ENCODE measurements at regions not wholly inside any gene's neighbourhood (a gene's known extent, or its start where the extent isn't known, plus 50 kb on each side); places are given as distances from the start of the nearest gene placed in this dataset.

DNA sequence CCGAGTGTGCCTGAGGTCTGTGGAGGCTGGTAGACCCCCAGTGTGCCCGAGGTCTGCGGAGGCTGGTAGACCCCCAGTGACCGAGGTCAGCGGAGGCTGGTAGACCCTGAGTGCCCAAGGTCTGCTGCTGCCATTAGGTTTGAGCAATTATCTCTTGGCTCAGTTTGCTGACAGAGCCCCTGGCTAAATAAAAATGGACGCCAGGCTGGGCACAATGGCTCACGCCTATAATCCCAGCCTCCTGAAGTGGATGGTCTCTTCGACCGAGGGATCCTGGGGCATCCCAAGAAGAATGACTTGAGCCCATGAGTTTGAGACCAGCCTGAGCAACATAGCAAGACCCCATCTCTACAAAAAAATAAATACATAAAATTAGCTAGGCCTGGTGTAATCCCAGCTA lies 98.7 kb upstream of the ZNF469 start:
- ChIA-PET POLR2A (no interaction called here), CTCF (no interaction called here)
- no peaks in the 10 kb centered on the region for H4K20me1 ChIP-seq (replicated peaks; ENCODE audit: control insufficient read depth, extremely low read depth, insufficient read depth, low read length)
- intact Hi-C loops (cut with micrococcal nuclease) (no loop called here), dilution Hi-C loops (cut with MboI; ENCODE audit: extremely low pct_ligation_motif_present, low sequenced_read_pairs) (no loop called here)
- no peak overlapping the region for H3K4me3 ChIP-seq (replicated peaks in 1 of 3; ENCODE audit: insufficient read depth in 1 of 3, low read depth in 1 of 3, low read length in 3 of 3)
- TF ChIP-seq, protein P1, sequence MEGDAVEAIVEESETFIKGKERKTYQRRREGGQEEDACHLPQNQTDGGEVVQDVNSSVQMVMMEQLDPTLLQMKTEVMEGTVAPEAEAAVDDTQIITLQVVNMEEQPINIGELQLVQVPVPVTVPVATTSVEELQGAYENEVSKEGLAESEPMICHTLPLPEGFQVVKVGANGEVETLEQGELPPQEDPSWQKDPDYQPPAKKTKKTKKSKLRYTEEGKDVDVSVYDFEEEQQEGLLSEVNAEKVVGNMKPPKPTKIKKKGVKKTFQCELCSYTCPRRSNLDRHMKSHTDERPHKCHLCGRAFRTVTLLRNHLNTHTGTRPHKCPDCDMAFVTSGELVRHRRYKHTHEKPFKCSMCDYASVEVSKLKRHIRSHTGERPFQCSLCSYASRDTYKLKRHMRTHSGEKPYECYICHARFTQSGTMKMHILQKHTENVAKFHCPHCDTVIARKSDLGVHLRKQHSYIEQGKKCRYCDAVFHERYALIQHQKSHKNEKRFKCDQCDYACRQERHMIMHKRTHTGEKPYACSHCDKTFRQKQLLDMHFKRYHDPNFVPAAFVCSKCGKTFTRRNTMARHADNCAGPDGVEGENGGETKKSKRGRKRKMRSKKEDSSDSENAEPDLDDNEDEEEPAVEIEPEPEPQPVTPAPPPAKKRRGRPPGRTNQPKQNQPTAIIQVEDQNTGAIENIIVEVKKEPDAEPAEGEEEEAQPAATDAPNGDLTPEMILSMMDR (IDR thresholded peaks at IDR 0.05; ENCODE audit: extremely low read depth in 1 of 2, insufficient read depth in 1 of 2, low read depth in 1 of 2, low read length in 2 of 2) = no peak
- TF ChIP-seq, protein P2, sequence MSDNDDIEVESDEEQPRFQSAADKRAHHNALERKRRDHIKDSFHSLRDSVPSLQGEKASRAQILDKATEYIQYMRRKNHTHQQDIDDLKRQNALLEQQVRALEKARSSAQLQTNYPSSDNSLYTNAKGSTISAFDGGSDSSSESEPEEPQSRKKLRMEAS (IDR thresholded peaks at IDR 0.05; ENCODE audit: insufficient read depth, insufficient read length) = no peak
- TF ChIP-seq JUN (IDR thresholded peaks at IDR 0.05; ENCODE audit: borderline replicate concordance, insufficient read depth, insufficient read length, low read depth) = no peak
- TF ChIP-seq POLR2A (IDR thresholded peaks at IDR 0.05; ENCODE audit: low read depth, low read length) = no peak
- no peak for TF ChIP-seq MYC (IDR thresholded peaks at IDR 0.05; ENCODE audit: low read depth, low read length)
- no peak for TF ChIP-seq FOS (IDR thresholded peaks at IDR 0.05; ENCODE audit: borderline replicate concordance, insufficient read depth, low read length)
- no peak for TF ChIP-seq EZH2 (IDR thresholded peaks at IDR 0.05; ENCODE audit: borderline replicate concordance, low read depth, low read length, severe bottlenecking)
- no peak for TF ChIP-seq GATA2 (IDR thresholded peaks at IDR 0.05; ENCODE audit: insufficient read depth, insufficient read length, low read depth, low read length)
- TF ChIP-seq POLR2AphosphoS5 (IDR thresholded peaks at IDR 0.05; ENCODE audit: insufficient read depth, low read depth, low read length) = no peak
- peaks cover 0 to 2% of the 10 kb centered on the region in 2 experiments for H3K27me3 ChIP-seq (ENCODE audit: control insufficient read depth in 2 of 2, insufficient read depth in 2 of 2, low read length in 2 of 2)
- no peak overlapping the region for H3K9ac ChIP-seq (replicated peaks; ENCODE audit: extremely low read depth, insufficient read depth, low read length)
- no peaks in the 10 kb centered on the region for H3K9me1 ChIP-seq (replicated peaks; ENCODE audit: control insufficient read depth, extremely low read depth, insufficient read depth, low read length)
- no peaks in the 10 kb centered on the region for H3K79me2 ChIP-seq (ENCODE audit: control insufficient read depth, insufficient read depth, low read length)
- no peaks in the 10 kb centered on the region for H3K4me1 ChIP-seq (ENCODE audit: control insufficient read depth, extremely low read depth, insufficient read depth, low read length)
- no peak overlapping the region for H3K4me2 ChIP-seq (ENCODE audit: insufficient read depth, low read length)
- no TSS peak for BruUV-seq (replicated peaks)
- DNase-seq (ENCODE audit: low read depth, low spot score) (no peak), FAIRE-seq (no peak)
- peaks cover 3% of the 10 kb centered on the region for H3K9me3 ChIP-seq (replicated peaks; ENCODE audit: control insufficient read depth, insufficient read depth, low read length)
- no peak overlapping the region for H2AFZ ChIP-seq (ENCODE audit: low read depth, low read length)
- H3K36me3 ChIP-seq (ENCODE audit: control insufficient read depth in 2 of 2, extremely low read depth in 1 of 2, insufficient read depth in 2 of 2, low read length in 2 of 2) = no peaks in the 10 kb centered on the region
- H3K27ac ChIP-seq (ENCODE audit: insufficient read depth, low read depth, low read length) = no peak overlapping the region
